Loucy (cell line): ENCODE measurements at regions not wholly inside any gene's neighbourhood (a gene's known extent, or its start where the extent isn't known, plus 50 kb on each side); places are given as distances from the start of the nearest gene placed in this dataset.

ENCODE experiments used
- H2AFZ ChIP-seq: fragments of 200-600 bp; sonication (generic); 2 replicates; pipeline ENCODE4 v1.6.0; 2016; ENCODE audit warnings: antibody characterized with exemption, mild to moderate bottlenecking, low read length, moderate library complexity
- H3F3A ChIP-seq: fragments of 200-600 bp; 2 replicates; pipeline ENCODE4 v1.6.0; 2016; ENCODE audit warnings: antibody characterized with exemption, low read depth, mild to moderate bottlenecking
- H3K27me3 ChIP-seq: fragments of 200-600 bp; sonication (generic); 2 replicates; pipeline ENCODE4 v1.6.1; 2014; ENCODE audit warnings: low read length, mild to moderate bottlenecking; ENCODE audit not compliant: insufficient read depth, poor library complexity, severe bottlenecking
- H3K36me3 ChIP-seq: fragments of 200-600 bp; sonication (generic); 2 replicates; pipeline ENCODE4 v1.6.1; 2016; ENCODE audit warnings: low read length; ENCODE audit not compliant: insufficient read depth
- H3K4me1 ChIP-seq: fragments of 200-600 bp; sonication (generic); 2 replicates; pipeline ENCODE4 v1.5.1; 2014; ENCODE audit warnings: low read length, mild to moderate bottlenecking; ENCODE audit not compliant: insufficient read depth, poor library complexity, severe bottlenecking
- H3K4me2 ChIP-seq: fragments of 200-600 bp; sonication (generic); 2 replicates; pipeline ENCODE4 v1.6.0; 2014; ENCODE audit warnings: antibody characterized with exemption, low read length, low read depth, mild to moderate bottlenecking; ENCODE audit not compliant: poor library complexity, severe bottlenecking
- H3K4me3 ChIP-seq: fragments of 200-600 bp; sonication (generic); 2 replicates; pipeline ENCODE4 v1.5.1; 2014; ENCODE audit warnings: low read length, mild to moderate bottlenecking, mixed read lengths; ENCODE audit not compliant: poor library complexity, severe bottlenecking
- H3K79me2 ChIP-seq: fragments of 200-600 bp; sonication (generic); 2 replicates; pipeline ENCODE4 v1.6.1; 2014; ENCODE audit warnings: low read length; ENCODE audit not compliant: insufficient read depth
- H3K9ac ChIP-seq: fragments of 200-600 bp; sonication (generic); 2 replicates; pipeline ENCODE4 v1.6.0; 2014; ENCODE audit warnings: mild to moderate bottlenecking, low read depth, low read length, moderate library complexity; ENCODE audit not compliant: poor library complexity, severe bottlenecking
- H3K9me2 ChIP-seq: fragments of 200-600 bp; sonication (generic); replicated peaks from 2 replicates; pipeline ENCODE4 v1.6.1; 2016; ENCODE audit warnings: low read depth, low read length, mixed read lengths
- H3K9me3 ChIP-seq: fragments of 200-600 bp; sonication (generic); 2 replicates; pipeline ENCODE4 v1.6.1; 2014; ENCODE audit warnings: mild to moderate bottlenecking, antibody characterized with exemption, low read length, low read depth; ENCODE audit not compliant: insufficient read depth
- H4K20me1 ChIP-seq: fragments of 200-600 bp; sonication (generic); 2 replicates; pipeline ENCODE4 v1.6.0; 2014; ENCODE audit warnings: antibody characterized with exemption, low read length, mild to moderate bottlenecking; ENCODE audit not compliant: insufficient read depth, poor library complexity, severe bottlenecking
- EZH2phosphoT487 ChIP-seq: fragments of 200-600 bp; IDR thresholded peaks from 2 replicates; pipeline ENCODE4 v1.6.1; 2018; ENCODE audit warnings: antibody characterized with exemption, mild to moderate bottlenecking, moderate library complexity, borderline replicate concordance
- TF ChIP-seq, protein P1 (sequence below): fragments of 200-600 bp; sonication (generic); conservative IDR thresholded peaks from 2 replicates; pipeline ENCODE4 v1.5.1; 2014; ENCODE audit warnings: mild to moderate bottlenecking, antibody characterized with exemption, low read length

DNA sequence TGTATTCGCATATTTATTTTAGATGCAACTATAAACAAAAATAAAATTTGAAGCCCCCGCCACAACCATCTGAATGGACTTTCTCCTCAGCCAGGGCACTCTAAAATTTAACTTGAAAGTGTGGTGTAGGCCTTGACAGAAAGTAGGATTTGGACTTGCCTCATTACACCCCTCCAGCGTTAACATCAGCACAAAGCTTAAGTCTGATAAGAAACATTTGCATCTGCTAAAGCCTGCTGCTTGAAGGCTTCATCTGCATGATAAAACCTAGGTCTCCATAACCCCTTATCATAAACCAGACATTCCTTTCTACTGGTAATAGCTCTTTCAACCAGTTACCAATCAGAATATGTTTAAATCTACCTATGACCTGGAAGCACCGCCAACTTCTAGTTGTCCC lies 1046.5 kb downstream of the FAT4 start:
- Histone ChIP-seq H3K4me1 (no peaks in the 10 kb centered on the region), H3K9me3 (no peaks in the 10 kb centered on the region)
- TF ChIP-seq, protein P1, sequence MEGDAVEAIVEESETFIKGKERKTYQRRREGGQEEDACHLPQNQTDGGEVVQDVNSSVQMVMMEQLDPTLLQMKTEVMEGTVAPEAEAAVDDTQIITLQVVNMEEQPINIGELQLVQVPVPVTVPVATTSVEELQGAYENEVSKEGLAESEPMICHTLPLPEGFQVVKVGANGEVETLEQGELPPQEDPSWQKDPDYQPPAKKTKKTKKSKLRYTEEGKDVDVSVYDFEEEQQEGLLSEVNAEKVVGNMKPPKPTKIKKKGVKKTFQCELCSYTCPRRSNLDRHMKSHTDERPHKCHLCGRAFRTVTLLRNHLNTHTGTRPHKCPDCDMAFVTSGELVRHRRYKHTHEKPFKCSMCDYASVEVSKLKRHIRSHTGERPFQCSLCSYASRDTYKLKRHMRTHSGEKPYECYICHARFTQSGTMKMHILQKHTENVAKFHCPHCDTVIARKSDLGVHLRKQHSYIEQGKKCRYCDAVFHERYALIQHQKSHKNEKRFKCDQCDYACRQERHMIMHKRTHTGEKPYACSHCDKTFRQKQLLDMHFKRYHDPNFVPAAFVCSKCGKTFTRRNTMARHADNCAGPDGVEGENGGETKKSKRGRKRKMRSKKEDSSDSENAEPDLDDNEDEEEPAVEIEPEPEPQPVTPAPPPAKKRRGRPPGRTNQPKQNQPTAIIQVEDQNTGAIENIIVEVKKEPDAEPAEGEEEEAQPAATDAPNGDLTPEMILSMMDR, result no peak
- no peak for TF ChIP-seq EZH2phosphoT487

DNA sequence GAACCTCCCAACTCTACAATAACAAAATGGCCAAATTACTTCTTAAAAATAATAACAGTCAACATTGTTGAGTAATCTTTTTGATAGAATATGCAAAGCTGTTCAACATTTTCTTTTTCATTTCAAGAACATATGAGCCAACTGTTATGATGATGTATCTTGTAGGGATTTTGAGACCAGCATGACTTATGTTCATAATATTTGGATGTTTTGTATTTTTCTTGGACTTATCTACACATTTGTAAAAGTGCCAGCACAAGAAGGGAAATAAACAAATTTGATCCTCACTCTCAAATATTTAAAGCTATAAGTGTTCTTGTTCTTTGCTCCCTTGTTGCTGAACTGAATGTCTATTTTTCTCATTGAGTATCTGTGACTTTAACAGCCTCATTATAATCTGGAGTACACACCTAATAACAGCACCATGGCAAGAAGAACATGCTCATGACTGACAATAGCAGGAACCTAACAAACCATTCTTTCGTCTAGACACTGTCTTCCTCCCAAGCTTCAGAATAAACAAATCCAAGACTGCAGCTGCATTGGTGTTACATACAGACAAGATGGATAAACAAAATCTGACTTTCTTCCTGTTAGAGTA lies 1049.7 kb downstream of the FAT4 start:
- H3K36me3 ChIP-seq, result no peaks in the 10 kb centered on the region
- no peak overlapping the region for H3K4me3 ChIP-seq
- no peaks in the 10 kb centered on the region for H3K9me2 ChIP-seq
- no peak overlapping the region for H3K9ac ChIP-seq
- no peaks in the 10 kb centered on the region for H4K20me1 ChIP-seq
- H3K4me1 ChIP-seq, result no peaks in the 10 kb centered on the region
- no peaks in the 10 kb centered on the region for H3F3A ChIP-seq
- H3K4me2 ChIP-seq, result no peak overlapping the region
- no peaks in the 10 kb centered on the region for H3K9me3 ChIP-seq
- no peak for TF ChIP-seq EZH2phosphoT487
- TF ChIP-seq, protein P1, result no peak
- no peak overlapping the region for H2AFZ ChIP-seq
- no peaks in the 10 kb centered on the region for H3K27me3 ChIP-seq
- no peaks in the 10 kb centered on the region for H3K79me2 ChIP-seq

More for the DNA sequence above, 1046.5 kb downstream of the FAT4 start:
- Histone ChIP-seq H3K9me2 (no peaks in the 10 kb centered on the region), H2AFZ (no peak overlapping the region), H3K4me2 (no peak overlapping the region), H3K79me2 (no peaks in the 10 kb centered on the region), H3K9ac (no peak overlapping the region), H4K20me1 (no peaks in the 10 kb centered on the region), H3F3A (no peaks in the 10 kb centered on the region), H3K27me3 (no peaks in the 10 kb centered on the region), H3K36me3 (no peaks in the 10 kb centered on the region), H3K4me3 (no peak overlapping the region)

DNA sequence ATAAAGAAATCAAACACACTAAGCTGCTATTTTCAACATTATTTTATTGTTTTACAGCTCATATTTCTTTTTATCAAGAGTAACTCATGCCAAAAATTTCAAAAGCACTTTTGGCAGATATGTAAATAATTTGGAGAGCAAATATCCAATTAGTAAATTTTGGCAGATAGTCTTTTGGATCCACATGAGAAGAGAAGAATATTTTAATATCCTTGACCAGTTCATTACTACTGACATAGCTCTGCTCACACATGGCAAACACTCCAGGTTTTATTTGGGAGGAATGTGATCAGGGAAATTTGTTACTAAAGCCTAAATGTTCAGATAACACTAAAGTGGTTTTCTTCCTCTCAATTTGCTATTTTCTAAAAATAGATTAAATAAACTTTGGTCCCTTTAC lies 1054.3 kb downstream of the FAT4 start:
- TF ChIP-seq EZH2phosphoT487, result no peak
- TF ChIP-seq, protein P1, result no peak
- Histone ChIP-seq H3K4me2 (no peak overlapping the region), H3K9me2 (no peaks in the 10 kb centered on the region), H3K27me3 (no peaks in the 10 kb centered on the region), H2AFZ (no peak overlapping the region), H3K4me3 (no peak overlapping the region), H4K20me1 (no peaks in the 10 kb centered on the region), H3K36me3 (no peaks in the 10 kb centered on the region), H3K9me3 (no peaks in the 10 kb centered on the region), H3K9ac (no peak overlapping the region), H3K4me1 (no peaks in the 10 kb centered on the region), H3F3A (no peaks in the 10 kb centered on the region), H3K79me2 (no peaks in the 10 kb centered on the region)
